Kidney epithelial cell (primary cell): ENCODE measurements at regions not wholly inside any gene's neighbourhood (a gene's known extent, or its start where the extent isn't known, plus 50 kb on each side); places are given as distances from the start of the nearest gene placed in this dataset.
"Not testable (repeated sequence)": the region's sequence is repeated elsewhere in the genome, so short reads cannot be mapped to it uniquely, and the experiment has no call there.

ENCODE experiments used
- DNase-seq: peaks from one replicate; pipeline ENCODE4 v3.0.0-alpha.2; 2010; ENCODE audit warnings: low read depth
- H3K27me3 ChIP-seq: 2 replicates; pipeline ENCODE4 v1.6.0; 2011; ENCODE audit warnings: low read length; ENCODE audit not compliant: control insufficient read depth, insufficient read depth
- H3K36me3 ChIP-seq: 2 replicates; pipeline ENCODE4 v1.5.1; 2011; ENCODE audit warnings: low read length; ENCODE audit not compliant: control insufficient read depth, insufficient read depth
- H3K4me3 ChIP-seq: 2 replicates; pipeline ENCODE4 v1.5.1; 2011; ENCODE audit warnings: low read depth, mild to moderate bottlenecking, control low read depth, low read length
- CTCF ChIP-seq: IDR thresholded peaks from 2 replicates; pipeline ENCODE4 v1.5.1; 2011; ENCODE audit warnings: mild to moderate bottlenecking, moderate library complexity, low read length, control low read depth, inconsistent platforms; ENCODE audit not compliant: insufficient read depth, poor library complexity, severe bottlenecking

GRCh38 chr21:14046401-14046800 is 164.4 kb downstream of the LIPI start:
- H3K27me3 ChIP-seq, result no peaks in the 10 kb centered on the region
- no peak overlapping the region for H3K4me3 ChIP-seq
- DNase-seq, result no peak
- TF ChIP-seq CTCF, result no peak
- H3K36me3 ChIP-seq, result no peaks in the 10 kb centered on the region

GRCh38 chr21:14040386-14040785 is 170.4 kb downstream of the LIPI start:
- no peaks in the 10 kb centered on the region for H3K36me3 ChIP-seq
- no peak for TF ChIP-seq CTCF
- no peaks in the 10 kb centered on the region for H3K27me3 ChIP-seq

GRCh38 chr21:14028619-14029018 is 182.1 kb downstream of the LIPI start:
- not testable (repeated sequence) for H3K4me3 ChIP-seq, H3K27me3 ChIP-seq, H3K36me3 ChIP-seq, DNase-seq

More at GRCh38 chr21:14040386-14040785, 170.4 kb downstream of the LIPI start:
- H3K4me3 ChIP-seq, result no peak overlapping the region
- DNase-seq, result no peak

- H3K36me3 ChIP-seq, H3K27me3 ChIP-seq: not testable (repeated sequence)
- H3K4me3 ChIP-seq, result peak overlapping the region; percentile 71
- peak; percentile 63 for DNase-seq
These were observed 183.4 kb downstream of the LIPI start for GRCh38 chr21:14027235-14027869.

- H3K27me3 ChIP-seq, DNase-seq, H3K4me3 ChIP-seq, H3K36me3 ChIP-seq: not testable (repeated sequence)
These were observed 190.6 kb downstream of the LIPI start for GRCh38 chr21:14020108-14020507.

GRCh38 chr21:14015841-14016240 is 194.9 kb downstream of the LIPI start:
- DNase-seq, H3K36me3 ChIP-seq, H3K4me3 ChIP-seq, H3K27me3 ChIP-seq: not testable (repeated sequence)

GRCh38 chr21:14013623-14014498 is 196.9 kb downstream of the LIPI start:
- H3K27me3 ChIP-seq, H3K4me3 ChIP-seq, DNase-seq, H3K36me3 ChIP-seq: not testable (repeated sequence)

- TF ChIP-seq CTCF, result no peak
- no peak for DNase-seq
- Histone ChIP-seq H3K36me3 (no peaks in the 10 kb centered on the region), H3K27me3 (no peaks in the 10 kb centered on the region), H3K4me3 (no peak overlapping the region)
These were observed 197.6 kb downstream of the LIPI start for GRCh38 chr21:14013056-14013603.
